ENCODE measurements at regions not wholly inside any gene's neighbourhood (a gene's known extent, or its start where the extent isn't known, plus 50 kb on each side); places are given as distances from the start of the nearest gene placed in this dataset.

GRCh38 chr11:122363296-122363695 is 247.3 kb upstream of the BLID start:
- TF ChIP-seq, protein P1, sequence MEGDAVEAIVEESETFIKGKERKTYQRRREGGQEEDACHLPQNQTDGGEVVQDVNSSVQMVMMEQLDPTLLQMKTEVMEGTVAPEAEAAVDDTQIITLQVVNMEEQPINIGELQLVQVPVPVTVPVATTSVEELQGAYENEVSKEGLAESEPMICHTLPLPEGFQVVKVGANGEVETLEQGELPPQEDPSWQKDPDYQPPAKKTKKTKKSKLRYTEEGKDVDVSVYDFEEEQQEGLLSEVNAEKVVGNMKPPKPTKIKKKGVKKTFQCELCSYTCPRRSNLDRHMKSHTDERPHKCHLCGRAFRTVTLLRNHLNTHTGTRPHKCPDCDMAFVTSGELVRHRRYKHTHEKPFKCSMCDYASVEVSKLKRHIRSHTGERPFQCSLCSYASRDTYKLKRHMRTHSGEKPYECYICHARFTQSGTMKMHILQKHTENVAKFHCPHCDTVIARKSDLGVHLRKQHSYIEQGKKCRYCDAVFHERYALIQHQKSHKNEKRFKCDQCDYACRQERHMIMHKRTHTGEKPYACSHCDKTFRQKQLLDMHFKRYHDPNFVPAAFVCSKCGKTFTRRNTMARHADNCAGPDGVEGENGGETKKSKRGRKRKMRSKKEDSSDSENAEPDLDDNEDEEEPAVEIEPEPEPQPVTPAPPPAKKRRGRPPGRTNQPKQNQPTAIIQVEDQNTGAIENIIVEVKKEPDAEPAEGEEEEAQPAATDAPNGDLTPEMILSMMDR (IDR thresholded peaks at IDR 0.05): no peak
- Histone ChIP-seq H3K9me3 (no peaks in the 10 kb centered on the region), H3K4me1 (ENCODE audit: control insufficient read depth in 1 of 2, insufficient read depth in 1 of 2, low read depth in 1 of 2, low read length in 1 of 2) (no peaks in the 10 kb centered on the region), H3K27me3 (no peaks in the 10 kb centered on the region), H3K4me3 (ENCODE audit: low read depth in 1 of 2, low read length in 1 of 2) (no peak overlapping the region), H3K27ac (no peak overlapping the region), H3K36me3 (no peaks in the 10 kb centered on the region)

GRCh38 chr11:122362381-122362780 is 246.4 kb upstream of the BLID start:
- TF ChIP-seq, protein P1 (IDR thresholded peaks at IDR 0.05): no peak
- H3K36me3 ChIP-seq: no peaks in the 10 kb centered on the region

DNA sequence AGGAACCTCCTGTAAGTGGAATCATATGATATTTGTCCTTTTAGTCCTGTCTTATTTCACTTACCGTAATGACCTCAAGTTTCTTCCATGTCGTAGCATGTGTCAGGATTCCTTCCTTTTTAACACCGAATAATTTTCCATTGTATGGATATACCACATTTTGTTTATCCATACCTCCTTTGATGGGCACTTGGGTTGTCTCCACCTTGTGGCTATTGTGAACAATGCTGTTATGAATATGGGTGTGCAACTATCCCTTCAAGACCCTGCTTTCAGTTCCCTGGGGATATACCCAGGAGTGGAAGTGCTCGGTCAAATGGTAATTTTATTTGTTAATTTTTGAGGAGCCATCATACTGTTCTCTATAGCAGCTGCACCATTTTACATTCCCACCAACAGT is 244.9 kb upstream of the BLID start:
- Histone ChIP-seq H3K27ac (no peak overlapping the region), H3K4me1 (ENCODE audit: control insufficient read depth in 1 of 2, insufficient read depth in 1 of 2, low read depth in 1 of 2, low read length in 1 of 2) (no peaks in the 10 kb centered on the region), H3K9me3 (no peaks in the 10 kb centered on the region), H3K27me3 (no peaks in the 10 kb centered on the region), H3K4me3 (ENCODE audit: low read depth in 1 of 2, low read length in 1 of 2) (no peak overlapping the region), H3K36me3 (no peaks in the 10 kb centered on the region)
- TF ChIP-seq, protein P1 (IDR thresholded peaks at IDR 0.05): no peak

More at GRCh38 chr11:122362381-122362780, 246.4 kb upstream of the BLID start:
- no peak overlapping the region for H3K4me3 ChIP-seq (ENCODE audit: low read depth in 1 of 2, low read length in 1 of 2)
- H3K9me3 ChIP-seq: no peaks in the 10 kb centered on the region
- H3K27ac ChIP-seq: no peak overlapping the region
- no peaks in the 10 kb centered on the region for H3K4me1 ChIP-seq (ENCODE audit: control insufficient read depth in 1 of 2, insufficient read depth in 1 of 2, low read depth in 1 of 2, low read length in 1 of 2)
- no peaks in the 10 kb centered on the region for H3K27me3 ChIP-seq

DNA sequence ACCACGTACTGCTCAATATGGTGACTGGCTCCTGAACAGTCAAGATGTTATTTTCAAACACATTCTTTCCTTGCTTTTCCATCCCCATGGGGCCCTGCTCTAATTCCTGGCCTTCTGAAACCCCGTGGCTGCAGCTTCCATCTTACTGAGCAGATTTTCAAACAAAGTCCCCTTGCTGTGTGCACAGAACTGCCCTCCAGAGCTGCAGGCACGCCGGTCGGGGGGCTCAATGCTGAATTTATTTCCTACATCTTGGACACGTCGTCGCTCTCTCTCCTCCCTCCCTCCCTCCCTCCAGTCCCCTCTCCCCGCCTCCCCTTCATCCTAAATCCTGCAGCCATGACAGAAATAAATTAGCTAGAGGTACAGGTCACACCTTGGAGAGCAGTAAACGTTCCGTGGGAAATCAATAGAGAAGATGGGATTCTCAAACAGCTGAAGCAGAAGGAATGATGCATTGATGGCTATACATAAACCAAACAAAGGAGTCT is 243.1 kb upstream of the BLID start:
- H3K27me3 ChIP-seq: no peaks in the 10 kb centered on the region

GRCh38 chr11:122358292-122358691 is 242.3 kb upstream of the BLID start:
- H3K9me3 ChIP-seq: no peaks in the 10 kb centered on the region
- TF ChIP-seq, protein P1 (IDR thresholded peaks at IDR 0.05): no peak
- H3K27me3 ChIP-seq: no peaks in the 10 kb centered on the region
- no peak overlapping the region for H3K4me3 ChIP-seq (ENCODE audit: low read depth in 1 of 2, low read length in 1 of 2)
- H3K4me1 ChIP-seq (ENCODE audit: control insufficient read depth in 1 of 2, insufficient read depth in 1 of 2, low read depth in 1 of 2, low read length in 1 of 2): no peaks in the 10 kb centered on the region
- no peaks in the 10 kb centered on the region for H3K36me3 ChIP-seq
- H3K27ac ChIP-seq: no peak overlapping the region

More for the DNA sequence above, 243.1 kb upstream of the BLID start:
- Histone ChIP-seq H3K36me3 (no peaks in the 10 kb centered on the region), H3K4me1 (ENCODE audit: control insufficient read depth in 1 of 2, insufficient read depth in 1 of 2, low read depth in 1 of 2, low read length in 1 of 2) (no peaks in the 10 kb centered on the region), H3K27ac (no peak overlapping the region), H3K4me3 (ENCODE audit: low read depth in 1 of 2, low read length in 1 of 2) (no peak overlapping the region), H3K9me3 (no peaks in the 10 kb centered on the region)
- TF ChIP-seq, protein P1 (IDR thresholded peaks at IDR 0.05): no peak

DNA sequence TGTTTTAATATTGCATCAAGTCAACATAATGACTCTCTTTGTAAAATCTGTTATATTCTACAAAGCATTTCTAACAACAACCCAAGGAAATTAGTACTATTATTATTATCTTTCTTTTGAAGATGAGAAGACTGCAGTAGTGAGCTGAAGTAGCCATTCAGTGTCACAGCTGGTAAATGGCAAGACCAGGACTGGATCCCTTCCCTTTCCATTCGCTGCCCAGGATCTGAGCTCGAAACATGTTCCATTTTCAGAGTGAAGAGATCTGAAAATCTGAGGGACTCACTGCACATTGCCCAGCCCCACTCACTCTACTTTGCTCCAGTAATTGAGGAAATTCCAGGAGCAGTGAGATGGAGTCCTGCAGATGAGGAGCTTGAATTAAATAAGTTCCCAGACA is 240.0 kb upstream of the BLID start:
- Histone ChIP-seq H3K27me3 (no peaks in the 10 kb centered on the region), H3K9me3 (no peaks in the 10 kb centered on the region), H3K36me3 (no peaks in the 10 kb centered on the region), H3K4me3 (ENCODE audit: low read depth in 1 of 2, low read length in 1 of 2) (no peak overlapping the region), H3K4me1 (ENCODE audit: control insufficient read depth in 1 of 2, insufficient read depth in 1 of 2, low read depth in 1 of 2, low read length in 1 of 2) (no peaks in the 10 kb centered on the region), H3K27ac (no peak overlapping the region)
- TF ChIP-seq, protein P1 (IDR thresholded peaks at IDR 0.05): no peak

Data from neutrophil (primary cell).